PC-3 (cell line): ENCODE measurements at regions not wholly inside any gene's neighbourhood (a gene's known extent, or its start where the extent isn't known, plus 50 kb on each side); places are given as distances from the start of the nearest gene placed in this dataset.
"Not testable (repeated sequence)": the region's sequence is repeated elsewhere in the genome, so short reads cannot be mapped to it uniquely, and the experiment has no call there.

Source experiments
- ATAC-seq: fragments of 200-7000 bp; cut with Tn5 transposase; 2 replicates; pipeline ENCODE4 v1.9.1; 2020; ENCODE audit warnings: mild to moderate bottlenecking, moderate library complexity
- BruUV-seq: library from RNA; stranded (reverse); fragments of 400-500 nt; replicated peaks from 2 replicates; lab custom pipeline; 2021; lab: Mats Ljungman, UMichigan
- CTCF ChIA-PET: fragments of 300-600 bp; sonication (Branson Sonifier 250); formaldehyde crosslinking; loops from one replicate; lab custom pipeline; 2022; ENCODE audit warnings: antibody characterized with exemption; lab: Charles Lee
- POLR2A ChIA-PET: fragments of 300-600 bp; sonication (Branson Sonifier 250); formaldehyde crosslinking; loops from one replicate; lab custom pipeline; 2022; ENCODE audit warnings: antibody characterized with exemption; ENCODE audit not compliant: unreplicated experiment; lab: Charles Lee
- DNase-seq: peaks from one replicate; pipeline ENCODE4 v3.0.0-alpha.2; 2015
- H2AFZ ChIP-seq: fragments of 300-600 bp; sonication (generic); 2 replicates; pipeline ENCODE4 v1.6.0; 2016; ENCODE audit warnings: antibody characterized with exemption, low read length
- H3F3A ChIP-seq: fragments of 300-600 bp; sonication (generic); one replicate; pipeline ENCODE4 v1.6.0; 2017; ENCODE audit warnings: antibody characterized with exemption, low read length, control low read depth, mild to moderate bottlenecking; ENCODE audit not compliant: unreplicated experiment
- H3K27ac ChIP-seq: fragments of 300-600 bp; sonication (generic); 2 replicates; pipeline ENCODE4 v1.5.1; 2016; ENCODE audit warnings: mild to moderate bottlenecking, low read length
- H3K27me3 ChIP-seq: fragments of 300-600 bp; sonication (generic); 2 replicates; pipeline ENCODE4 v1.6.1; 2016; ENCODE audit warnings: low read length, mixed read lengths
- H3K36me3 ChIP-seq: fragments of 300-600 bp; sonication (generic); 2 replicates; pipeline ENCODE4 v1.6.1; 2016; ENCODE audit warnings: low read depth, mixed run types, low read length, mixed read lengths
- H3K4me1 ChIP-seq: fragments of 300-600 bp; sonication (generic); 2 replicates; pipeline ENCODE4 v1.5.1; 2016; ENCODE audit warnings: low read length; ENCODE audit not compliant: insufficient read depth
- H3K4me2 ChIP-seq: fragments of 300-600 bp; sonication (generic); 2 replicates; pipeline ENCODE4 v1.6.0; 2016; ENCODE audit warnings: low read length
- H3K4me3 ChIP-seq: fragments of 300-600 bp; sonication (generic); 2 replicates; pipeline ENCODE4 v1.5.1; 2016; ENCODE audit warnings: mild to moderate bottlenecking, low read length, mixed read lengths
- H3K79me2 ChIP-seq: fragments of 300-600 bp; sonication (generic); 2 replicates; pipeline ENCODE4 v1.6.1; 2017; ENCODE audit warnings: low read length, mixed read lengths
- H3K9ac ChIP-seq: fragments of 300-600 bp; sonication (generic); 2 replicates; pipeline ENCODE4 v1.6.0; 2016; ENCODE audit warnings: mild to moderate bottlenecking, low read length
- H3K9me2 ChIP-seq: fragments of 300-600 bp; sonication (generic); replicated peaks from 2 replicates; pipeline ENCODE4 v1.6.1; 2016; ENCODE audit warnings: mixed run types, low read length, mixed read lengths
- H3K9me3 ChIP-seq: fragments of 300-600 bp; sonication (generic); 2 replicates; pipeline ENCODE4 v1.6.1; 2016; ENCODE audit warnings: low read length, mixed read lengths
- H4K20me1 ChIP-seq: fragments of 300-600 bp; sonication (generic); 2 replicates; pipeline ENCODE4 v1.6.1; 2016; ENCODE audit warnings: low read length, mixed read lengths
- CTCF ChIP-seq: fragments of 300-600 bp; sonication (generic); conservative IDR thresholded peaks from 2 replicates; pipeline ENCODE4 v1.5.1; 2017; ENCODE audit warnings: antibody characterized with exemption, low read depth, mild to moderate bottlenecking, low read length
- EZH2 ChIP-seq: fragments of 300-600 bp; sonication (generic); IDR thresholded peaks from one replicate; pipeline ENCODE4 v1.6.1; 2017; ENCODE audit warnings: antibody characterized with exemption, mild to moderate bottlenecking, low read length; ENCODE audit not compliant: unreplicated experiment
- EZH2phosphoT487 ChIP-seq: fragments of 300-600 bp; sonication (generic); IDR thresholded peaks from 2 replicates; pipeline ENCODE4 v1.6.1; 2018; ENCODE audit warnings: mild to moderate bottlenecking, antibody characterized with exemption, low read length, borderline replicate concordance
- intact Hi-C: fragments of 100-400 bp; cut with micrococcal nuclease; formaldehyde crosslinking; loops from 2 replicates; pipeline ENCODE4 v1.9.0; 2023

- intact Hi-C loops = loop anchor here (2.0 to 10.0 kb wide), 2 partner anchors 119 to 187 kb away; a partner anchor contains a TSS
- CTCF ChIA-PET = interaction anchor here (0.7 kb wide), 1 partner anchor 118 kb away, joined by 5 read pairs; no protein-coding TSS in a partner anchor
- POLR2A ChIA-PET = no interaction called here
- Histone ChIP-seq H3K79me2 (no peaks in the 10 kb centered on the region), H3K27me3 (no peaks in the 10 kb centered on the region), H2AFZ (no peak overlapping the region), H3K36me3 (no peaks in the 10 kb centered on the region), H3K27ac (no peak overlapping the region), H3F3A (no peaks in the 10 kb centered on the region), H3K9me3 (no peaks in the 10 kb centered on the region), H3K9ac (no peak overlapping the region), H3K4me2 (no peak overlapping the region), H4K20me1 (no peaks in the 10 kb centered on the region), H3K9me2 (no peaks in the 10 kb centered on the region), H3K4me3 (no peak overlapping the region), H3K4me1 (no peaks in the 10 kb centered on the region)
- no TSS peak for BruUV-seq
- DNase-seq (peak; percentile 63), ATAC-seq (no peak)
- no peak for TF ChIP-seq EZH2
- peak; percentile 80 for TF ChIP-seq CTCF
Observed at GRCh38 chr12:62006076-62006732, 254.0 kb upstream of the USP15 start.

- no peaks in the 10 kb centered on the region for H3F3A ChIP-seq
- ChIA-PET CTCF (no interaction called here), POLR2A (no interaction called here)
- no peaks in the 10 kb centered on the region for H3K36me3 ChIP-seq
- no TSS peak for BruUV-seq
- intact Hi-C loops = loop anchor here (10.0 kb wide), 1 partner anchor 116 kb away; no protein-coding TSS in a partner anchor
- no peaks in the 10 kb centered on the region for H3K79me2 ChIP-seq
- no peak overlapping the region for H3K9ac ChIP-seq
- no peak for ATAC-seq
- no peak overlapping the region for H3K4me3 ChIP-seq
- no peak overlapping the region for H3K27ac ChIP-seq
- no peaks in the 10 kb centered on the region for H3K9me2 ChIP-seq
- H2AFZ ChIP-seq = no peak overlapping the region
- no peaks in the 10 kb centered on the region for H3K9me3 ChIP-seq
- H3K27me3 ChIP-seq = no peaks in the 10 kb centered on the region
- no peaks in the 10 kb centered on the region for H4K20me1 ChIP-seq
- H3K4me2 ChIP-seq = no peak overlapping the region
- no peaks in the 10 kb centered on the region for H3K4me1 ChIP-seq
- TF ChIP-seq EZH2 = no peak
- DNase-seq = no peak
Observed at GRCh38 chr12:62008703-62009102, 251.5 kb upstream of the USP15 start.

GRCh38 chr12:62009445-62009844, 250.8 kb upstream of the USP15 start:
- no TSS peak for BruUV-seq
- no peaks in the 10 kb centered on the region for H3K36me3 ChIP-seq
- no peak overlapping the region for H3K27ac ChIP-seq
- H3F3A ChIP-seq = no peaks in the 10 kb centered on the region
- no peak overlapping the region for H3K4me2 ChIP-seq
- ATAC-seq (no peak), DNase-seq (no peak)
- no peaks in the 10 kb centered on the region for H3K79me2 ChIP-seq
- H3K9me3 ChIP-seq = no peaks in the 10 kb centered on the region
- H3K9ac ChIP-seq = no peak overlapping the region
- no peak overlapping the region for H2AFZ ChIP-seq
- H3K27me3 ChIP-seq = no peaks in the 10 kb centered on the region
- intact Hi-C loops = loop anchor here (10.0 kb wide), 1 partner anchor 115 kb away; no protein-coding TSS in a partner anchor
- H3K9me2 ChIP-seq = no peaks in the 10 kb centered on the region
- H3K4me1 ChIP-seq = no peaks in the 10 kb centered on the region
- H3K4me3 ChIP-seq = no peak overlapping the region
- TF ChIP-seq CTCF (no peak), EZH2 (no peak), EZH2phosphoT487 (no peak)
- no peaks in the 10 kb centered on the region for H4K20me1 ChIP-seq
- CTCF ChIA-PET = no interaction called here
- POLR2A ChIA-PET = no interaction called here

- H3F3A ChIP-seq, DNase-seq, H3K27ac ChIP-seq, H3K9ac ChIP-seq, H2AFZ ChIP-seq, H3K9me2 ChIP-seq, H3K36me3 ChIP-seq, BruUV-seq, H4K20me1 ChIP-seq, H3K79me2 ChIP-seq, H3K27me3 ChIP-seq, CTCF ChIA-PET, H3K9me3 ChIP-seq, H3K4me2 ChIP-seq, H3K4me1 ChIP-seq, POLR2A ChIA-PET, H3K4me3 ChIP-seq, ATAC-seq, intact Hi-C loops: not testable (repeated sequence)
Observed at GRCh38 chr12:62010331-62010906, 249.8 kb upstream of the USP15 start.

- H3F3A ChIP-seq, H3K9me2 ChIP-seq, intact Hi-C loops, H3K79me2 ChIP-seq, H3K36me3 ChIP-seq, DNase-seq, H3K27me3 ChIP-seq, H3K9ac ChIP-seq, CTCF ChIA-PET, H3K9me3 ChIP-seq, H3K27ac ChIP-seq, H3K4me1 ChIP-seq, H3K4me2 ChIP-seq, H2AFZ ChIP-seq, POLR2A ChIA-PET, H4K20me1 ChIP-seq, BruUV-seq, H3K4me3 ChIP-seq, ATAC-seq: not testable (repeated sequence)
Observed at GRCh38 chr12:62010973-62011372, 249.2 kb upstream of the USP15 start.
